HG02588 (cell line): ENCODE measurements at regions not wholly inside any gene's neighbourhood (a gene's known extent, or its start where the extent isn't known, plus 50 kb on each side); places are given as distances from the start of the nearest gene placed in this dataset.
"Not testable (repeated sequence)": the region's sequence is repeated elsewhere in the genome, so short reads cannot be mapped to it uniquely, and the experiment has no call there.

Experiments used
- ATAC-seq: cut with Tn5 transposase; IDR thresholded peaks from one replicate; pipeline ENCODE4 v1.9.1; 2021; ENCODE audit warnings: mild to moderate bottlenecking, moderate library complexity; ENCODE audit not compliant: unreplicated experiment

GRCh38 chr5:90071656-90072055 lies 337.9 kb downstream of the CETN3 start:
- no peak for ATAC-seq

DNA sequence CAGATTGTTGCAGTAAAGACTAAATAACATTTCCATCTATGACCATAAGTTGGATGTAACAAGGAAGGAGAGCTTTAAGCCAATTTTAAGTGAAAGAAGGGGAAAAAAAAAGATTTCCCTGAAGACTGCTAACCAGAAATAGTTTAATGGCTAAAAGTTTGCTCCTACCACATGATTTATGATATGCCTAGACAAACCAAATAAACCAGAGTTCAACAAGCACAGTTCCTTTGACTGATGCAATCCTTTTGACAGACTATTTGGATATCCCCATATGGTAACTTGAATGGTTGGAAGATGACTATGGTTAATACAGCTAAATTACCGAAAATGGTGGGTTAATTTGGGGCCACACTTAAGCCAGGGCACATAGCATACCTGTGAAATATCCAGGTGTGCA lies 338.5 kb downstream of the CETN3 start:
- no peak for ATAC-seq

- ATAC-seq, result no peak
Measured at GRCh38 chr5:90066920-90067319, 342.6 kb downstream of the CETN3 start.

DNA sequence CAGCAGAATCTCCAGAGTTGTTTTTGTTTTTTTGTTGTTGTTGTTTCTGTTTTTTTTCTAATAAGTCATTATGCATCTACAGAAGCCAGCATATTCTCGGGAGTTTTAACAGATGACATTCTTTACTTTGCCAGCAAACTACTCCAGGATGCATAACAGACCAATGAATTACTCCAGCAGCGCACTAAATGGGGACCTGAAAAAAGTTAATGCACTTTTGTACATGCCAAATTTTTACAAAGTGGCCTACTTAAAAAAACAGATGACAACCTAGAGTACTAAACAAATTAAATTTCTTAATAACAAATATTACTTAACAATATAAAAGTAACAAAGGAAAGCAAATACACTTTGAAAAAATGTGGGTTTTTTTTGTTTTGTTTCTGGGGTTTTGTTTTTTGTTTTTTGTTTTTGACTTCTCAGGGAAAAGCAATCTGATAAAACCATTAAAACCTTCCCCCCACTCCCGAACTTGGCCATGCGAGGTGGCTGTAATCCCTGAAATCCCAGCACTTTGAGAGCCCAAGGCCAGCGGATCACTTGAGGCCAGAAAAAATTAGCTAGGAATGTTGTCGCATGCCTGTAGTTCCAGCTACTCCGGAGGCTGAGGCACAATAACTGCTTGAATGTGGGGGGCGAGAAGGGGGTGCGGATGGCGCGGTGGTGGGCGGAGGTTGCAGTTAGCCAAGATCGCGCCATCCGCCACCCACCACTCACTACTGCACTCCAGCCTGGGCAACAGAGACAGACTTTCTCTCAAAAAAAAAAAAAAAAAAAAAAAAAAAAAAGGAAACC lies 352.4 kb downstream of the CETN3 start:
- no peak for ATAC-seq

GRCh38 chr5:90055831-90056328 lies 353.7 kb downstream of the CETN3 start:
- ATAC-seq, result no peak

- no peak for ATAC-seq
Measured at GRCh38 chr5:90054612-90055011, 354.9 kb downstream of the CETN3 start.

- ATAC-seq, result no peak
Measured at GRCh38 chr5:90051756-90052155, 357.8 kb downstream of the CETN3 start.

- ATAC-seq, result no peak
Measured at GRCh38 chr5:90050103-90050502, 359.5 kb downstream of the CETN3 start.

- ATAC-seq, result no peak
Measured at GRCh38 chr5:90047113-90047512, 362.4 kb downstream of the CETN3 start.

DNA sequence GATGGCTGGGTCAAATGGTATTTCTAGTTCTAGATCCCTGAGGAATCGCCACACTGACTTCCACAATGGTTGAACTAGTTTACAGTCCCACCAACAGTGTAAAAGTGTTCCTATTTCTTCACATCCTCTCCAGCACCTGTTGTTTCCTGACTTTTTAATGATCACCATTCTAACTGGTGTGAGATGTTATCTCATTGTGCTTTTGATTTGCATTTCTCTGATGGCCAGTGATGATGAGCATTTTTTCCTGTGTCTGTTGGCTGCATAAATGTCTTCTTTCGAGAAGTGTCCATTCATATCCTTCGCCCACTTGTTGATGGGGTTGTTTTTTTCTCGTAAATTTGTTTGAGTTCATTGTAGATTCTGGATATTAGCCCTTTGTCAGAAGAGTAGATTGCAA lies 369.5 kb downstream of the CETN3 start:
- ATAC-seq, result not testable (repeated sequence)

DNA sequence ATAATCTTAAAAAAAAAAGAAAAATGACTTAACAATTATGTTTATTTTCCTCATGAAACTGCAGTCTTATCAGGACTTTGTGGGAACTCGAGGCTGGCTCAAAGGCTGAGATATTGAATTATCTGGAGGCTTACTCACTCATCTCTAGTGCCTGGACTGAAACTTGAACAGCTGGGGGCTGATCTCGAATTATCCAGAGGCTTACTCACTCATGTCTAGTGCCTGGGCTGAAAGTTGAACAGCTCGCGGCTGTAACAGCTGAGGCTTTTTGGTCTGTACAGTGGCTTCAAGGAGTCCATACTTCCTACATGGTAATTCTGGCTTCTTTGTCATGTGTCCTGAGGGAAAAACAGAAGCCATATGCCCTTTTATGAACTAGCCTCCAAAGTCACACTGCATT lies 371.9 kb downstream of the CETN3 start:
- no peak for ATAC-seq

DNA sequence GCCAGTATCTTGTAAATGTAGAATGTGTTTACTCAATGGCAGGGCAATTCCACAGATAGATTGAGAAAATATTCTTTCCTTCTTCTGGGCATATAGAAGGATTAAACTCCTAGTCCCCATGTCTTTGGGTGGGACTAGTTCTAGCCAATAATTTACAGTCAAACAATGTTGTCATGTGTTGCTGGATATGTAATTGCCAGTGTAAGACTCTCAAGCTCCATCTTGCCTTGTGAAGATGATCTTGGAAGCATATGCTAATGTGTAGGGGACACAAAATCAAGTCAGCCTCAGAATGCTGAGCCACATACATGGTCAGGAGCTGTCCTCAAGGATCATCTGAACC lies 386.9 kb downstream of the CETN3 start:
- ATAC-seq, result peak; percentile 42

GRCh38 chr5:90022002-90022710 lies 387.4 kb downstream of the CETN3 start:
- no peak for ATAC-seq

DNA sequence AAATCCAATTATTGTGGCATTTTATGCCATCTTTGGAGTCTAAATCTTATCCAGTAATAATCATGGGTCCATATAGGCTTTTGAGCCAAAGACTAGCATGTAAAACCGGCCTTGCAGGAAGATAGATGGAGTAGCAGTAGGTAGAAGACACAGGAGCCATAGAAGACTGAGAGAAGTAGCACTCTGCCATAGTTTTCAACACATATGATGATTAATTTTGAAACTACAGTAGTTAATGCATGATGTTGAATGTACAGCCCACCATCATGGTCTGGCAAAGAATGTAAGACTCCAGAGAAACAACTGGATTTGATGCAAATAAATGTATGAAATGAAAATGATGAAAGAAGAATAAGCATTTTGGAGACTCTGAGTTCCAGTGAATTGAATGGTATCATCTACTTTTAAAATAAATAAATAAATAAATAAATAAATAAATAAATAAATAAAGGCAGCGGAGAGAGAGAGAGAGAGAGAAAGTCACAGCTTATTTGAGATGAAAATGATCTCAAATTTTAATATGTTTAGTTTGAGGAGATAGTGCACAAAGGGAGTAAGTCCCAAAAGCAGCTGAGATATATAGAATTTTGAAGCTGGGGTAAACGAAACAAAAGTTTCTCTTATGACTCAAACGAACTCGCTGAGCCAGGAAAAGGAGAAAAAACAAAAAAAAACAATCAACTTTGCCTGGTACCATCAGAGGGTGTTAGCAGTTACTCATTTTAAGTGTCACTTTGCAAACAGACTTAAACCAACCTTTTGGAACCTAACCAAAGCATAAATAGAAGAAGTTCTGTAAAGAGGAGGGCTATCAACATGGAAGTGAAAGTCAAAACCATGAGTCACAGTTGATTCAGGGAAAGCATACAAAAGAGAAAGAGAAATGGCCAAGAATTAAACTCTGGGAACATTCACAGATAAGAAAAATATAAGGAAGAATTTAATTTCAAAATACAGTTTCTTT lies 388.7 kb downstream of the CETN3 start:
- ATAC-seq, result peak; percentile 95

GRCh38 chr5:90017239-90017638 lies 392.3 kb downstream of the CETN3 start:
- no peak for ATAC-seq

DNA sequence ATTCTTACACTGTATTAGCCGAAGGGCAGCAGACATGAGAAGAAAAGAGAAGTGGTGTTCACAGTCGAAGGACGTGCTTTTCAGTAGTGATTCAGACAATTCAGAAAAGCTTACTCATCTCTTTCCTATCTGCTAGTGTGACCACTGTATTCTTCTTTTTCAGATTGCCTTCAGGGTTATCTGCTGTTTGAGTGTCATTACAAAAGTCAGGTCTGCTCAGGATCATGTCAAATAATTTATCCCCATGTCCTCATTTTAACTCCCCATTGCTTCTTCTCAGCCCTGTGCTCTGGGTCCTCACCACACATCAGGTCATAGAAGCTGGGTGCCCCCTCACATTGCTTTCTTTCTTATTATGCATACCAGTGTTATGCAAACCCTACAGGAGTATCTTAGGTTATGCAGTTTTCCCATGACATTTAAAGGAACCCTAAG lies 394.0 kb downstream of the CETN3 start:
- ATAC-seq, result peak; percentile 86

- ATAC-seq, result peak; percentile 91
Measured at GRCh38 chr5:90014420-90014819, 395.1 kb downstream of the CETN3 start.

- no peak for ATAC-seq
Measured at GRCh38 chr5:90000351-90000750, 409.2 kb downstream of the CETN3 start.

GRCh38 chr5:89998519-89999305 lies 410.8 kb downstream of the CETN3 start:
- no peak for ATAC-seq

DNA sequence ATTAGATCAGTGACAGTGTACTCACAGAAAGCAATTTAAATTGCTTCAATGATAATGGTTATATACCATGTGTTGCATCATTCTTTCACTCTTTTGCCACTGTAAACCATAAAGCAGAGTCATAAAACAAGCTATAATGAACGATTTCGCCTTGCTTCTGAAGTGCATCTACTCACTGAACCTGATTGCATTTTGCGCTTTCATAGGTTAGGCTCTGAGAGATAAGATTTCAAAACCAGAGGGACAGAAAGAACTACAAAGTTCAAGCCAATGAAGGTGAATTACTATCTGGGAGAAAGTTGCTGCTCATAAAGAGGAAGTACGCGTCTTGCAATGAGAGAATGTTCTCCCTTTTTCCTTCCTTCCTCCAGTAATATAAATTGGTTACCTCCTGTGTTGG lies 412.7 kb downstream of the CETN3 start:
- ATAC-seq, result no peak
